HepG2 (cell line): ENCODE measurements at regions not wholly inside any gene's neighbourhood (a gene's known extent, or its start where the extent isn't known, plus 50 kb on each side); places are given as distances from the start of the nearest gene placed in this dataset.

Experiments used
- ATAC-seq: fragments of 200-7000 bp; cut with Tn5 transposase; 3 replicates; pipeline ENCODE4 v1.9.1; 2020; ENCODE audit warnings: mild to moderate bottlenecking, moderate library complexity
- BruUV-seq: library from RNA; stranded (reverse); fragments of 400-500 nt; replicated peaks from 2 replicates; lab custom pipeline; 2021; lab: Mats Ljungman, UMichigan
- CTCF ChIA-PET: fragments of 300-600 bp; formaldehyde crosslinking; extraction: SDS; loops from one replicate; lab custom pipeline; 2021; ENCODE audit warnings: low total read pairs, inconsistent platforms, low intra/inter-chr PET ratio; lab: Yijun Ruan, JAX
- POLR2A ChIA-PET: fragments of 350-600 bp; sonication (Branson Sonifier 250); formaldehyde crosslinking; loops from one replicate; lab custom pipeline; 2020; ENCODE audit warnings: antibody characterized with exemption, inconsistent platforms; lab: Yijun Ruan, JAX
- DNase-seq: peaks from one replicate; pipeline ENCODE4 v3.0.0-alpha.2; 2015; ENCODE audit warnings: low spot score
- FAIRE-seq: peaks from 3 replicates; lab custom pipeline; 2011; peaks lifted over from hg19 to GRCh38; lab: Jason Lieb, UNC
- H2AFZ ChIP-seq: one replicate; pipeline ENCODE4 v1.6.1; 2011; ENCODE audit warnings: low read length, inconsistent platforms
- H3K27ac ChIP-seq: fragments of 300-600 bp; 3 replicates; pipeline ENCODE4 v1.8.0; 2011; ENCODE audit warnings: mixed run types, mild to moderate bottlenecking, mixed read lengths, low read length, inconsistent platforms; ENCODE audit not compliant: insufficient read depth; ENCODE audit errors: extremely low read length
- H3K27me3 ChIP-seq, 2 experiments: fragments of 200-600 bp in 1 of 2; 2 replicates in 1 of 2; 3 replicates in 1 of 2; pipeline versions ENCODE4 v1.6.0 to v1.8.0; 2011; ENCODE audit warnings: low read length in 2 of 2, mild to moderate bottlenecking in 2 of 2, moderate library complexity in 2 of 2, inconsistent platforms in 1 of 2; ENCODE audit not compliant: insufficient read depth in 2 of 2, control insufficient read depth in 1 of 2
- H3K36me3 ChIP-seq, 2 experiments: fragments of 200-600 bp in 1 of 2; replicated peaks in 1 of 2; 2 replicates in 1 of 2; 3 replicates in 1 of 2; pipeline versions ENCODE4 v1.5.1 to v1.8.0; 2011; ENCODE audit warnings: low read length in 2 of 2, inconsistent platforms in 1 of 2; ENCODE audit not compliant: insufficient read depth in 2 of 2, control insufficient read depth in 1 of 2
- H3K4me1 ChIP-seq: 2 replicates; pipeline ENCODE4 v1.5.1; 2012; ENCODE audit warnings: low read length, inconsistent platforms; ENCODE audit not compliant: insufficient read depth
- H3K4me2 ChIP-seq: 2 replicates; pipeline ENCODE4 v1.6.0; 2011; ENCODE audit warnings: low read depth, low read length, inconsistent platforms
- H3K4me3 ChIP-seq, 3 experiments: fragments of 200-600 bp in 1 of 3; sonication (generic), shearing (Covaris generic) in 1 of 3; replicated peaks in 1 of 3; 2 replicates each; pipeline ENCODE4 v1.5.1; 2011 to 2016; ENCODE audit warnings: low read length in 3 of 3, inconsistent platforms in 2 of 3, low read depth in 2 of 3, mild to moderate bottlenecking in 2 of 3, control low read depth in 1 of 3, mixed read lengths in 1 of 3; ENCODE audit not compliant: insufficient read depth in 1 of 3
- H3K79me2 ChIP-seq: one replicate; pipeline ENCODE4 v1.6.1; 2011; ENCODE audit warnings: low read length, inconsistent platforms; ENCODE audit not compliant: insufficient read depth
- H3K9ac ChIP-seq: 2 replicates; pipeline ENCODE4 v1.6.0; 2011; ENCODE audit warnings: mild to moderate bottlenecking, low read depth, low read length, inconsistent platforms; ENCODE audit not compliant: insufficient read depth
- H3K9me3 ChIP-seq: 2 replicates; pipeline ENCODE4 v1.5.1; 2012; ENCODE audit warnings: mild to moderate bottlenecking, low read length
- H4K20me1 ChIP-seq: 2 replicates; pipeline ENCODE4 v1.6.0; 2011; ENCODE audit warnings: inconsistent platforms, mild to moderate bottlenecking, low read length, moderate library complexity; ENCODE audit not compliant: insufficient read depth
- ARNT ChIP-seq: fragments of 450-650 bp; IDR thresholded peaks from 2 replicates; pipeline ENCODE4 v1.6.1; 2017
- CAMTA2 ChIP-seq: sonication (generic); formaldehyde crosslinking; IDR thresholded peaks from 2 replicates; pipeline ENCODE4 v1.4.0; 2020; ENCODE audit warnings: mild to moderate bottlenecking, missing genetic modification reagents, borderline replicate concordance
- FOXA1 ChIP-seq, 2 experiments: fragments of 450-650 bp in 1 of 2; sonication (generic) in 1 of 2; formaldehyde crosslinking in 1 of 2; IDR thresholded peaks; 2 replicates each; pipeline versions ENCODE4 v1.4.0 to v1.6.1; 2016 to 2020; ENCODE audit warnings: missing genetic modification reagents in 1 of 2
- HNF4G ChIP-seq, 2 experiments: sonication (generic) in 1 of 2; formaldehyde crosslinking in 1 of 2; IDR thresholded peaks; 2 replicates each; pipeline versions ENCODE4 v1.4.0 to v1.6.1; 2011 to 2020; ENCODE audit warnings: borderline replicate concordance in 2 of 2, low read depth in 2 of 2, mild to moderate bottlenecking in 2 of 2, low read length in 1 of 2, missing genetic modification reagents in 1 of 2, moderate library complexity in 1 of 2
- NCOR1 ChIP-seq: fragments of 200-600 bp; sonication (generic); IDR thresholded peaks from 2 replicates; pipeline ENCODE4 v1.7.0; 2017; ENCODE audit warnings: antibody characterized with exemption, low read length, borderline replicate concordance
- RBM22 ChIP-seq: fragments of 200-400 bp; formaldehyde crosslinking; optimal IDR thresholded peaks from 2 replicates; pipeline ENCODE3; 2017; ENCODE audit warnings: mild to moderate bottlenecking, low read length, moderate library complexity
- RXRA ChIP-seq: sonication (generic); formaldehyde crosslinking; IDR thresholded peaks from 2 replicates; pipeline ENCODE4 v1.5.1; 2020; ENCODE audit warnings: missing genetic modification reagents
- RXRB ChIP-seq: IDR thresholded peaks from 2 replicates; pipeline ENCODE4 v1.6.1; 2016; ENCODE audit warnings: borderline replicate concordance, missing genetic modification reagents, missing compliant biosample characterization
- TOPORS ChIP-seq: sonication (generic); formaldehyde crosslinking; IDR thresholded peaks from 2 replicates; pipeline ENCODE4 v1.8.0; 2023; ENCODE audit warnings: mild to moderate bottlenecking, missing genetic modification reagents
- ZNF138 ChIP-seq: sonication (generic); formaldehyde crosslinking; IDR thresholded peaks from 2 replicates; pipeline ENCODE4 v1.5.0; 2020; ENCODE audit warnings: mild to moderate bottlenecking, low read depth, missing genetic modification reagents
- ZNF225 ChIP-seq: sonication (generic); formaldehyde crosslinking; IDR thresholded peaks from 2 replicates; pipeline ENCODE4 v1.4.0; 2020; ENCODE audit warnings: mild to moderate bottlenecking, missing genetic modification reagents
- ZNF569 ChIP-seq: sonication (generic); formaldehyde crosslinking; IDR thresholded peaks from 2 replicates; pipeline ENCODE4 v1.5.0; 2020; ENCODE audit warnings: mild to moderate bottlenecking, missing genetic modification reagents, moderate library complexity, borderline replicate concordance
- ZNF841 ChIP-seq: sonication (generic); formaldehyde crosslinking; IDR thresholded peaks from 2 replicates; pipeline ENCODE4 v1.8.1; 2023; ENCODE audit warnings: missing genetic modification reagents, borderline replicate concordance
- whole genome bisulfite sequencing: methylation state at CpG from one replicate; pipeline ENCODE4 v1.1.6; 2017; ENCODE audit warnings: low lambda C conversion rate; 5-methylcytosine and 5-hydroxymethylcytosine counted together
- in situ Hi-C: cut with HindIII; loops from 2 replicates; pipeline ENCODE4 v1.10.0; 2017; ENCODE audit warnings: low pct_unique_long_range_greater_than_20kb; ENCODE audit not compliant: extremely low pct_ligation_motif_present
- intact Hi-C: fragments of 100-400 bp; cut with micrococcal nuclease; formaldehyde crosslinking; loops from one replicate; pipeline ENCODE4 v1.10.0; 2022; ENCODE audit not compliant: unreplicated experiment
- TF ChIP-seq, protein P1 (sequence below): sonication (generic); formaldehyde crosslinking; IDR thresholded peaks from 2 replicates; pipeline ENCODE4 v1.5.1; 2020; ENCODE audit warnings: missing genetic modification reagents, mild to moderate bottlenecking, borderline replicate concordance
- TF ChIP-seq, protein P2 (sequence below): sonication (generic); formaldehyde crosslinking; IDR thresholded peaks from 2 replicates; pipeline ENCODE4 v1.4.0; 2020; ENCODE audit warnings: mild to moderate bottlenecking, missing genetic modification reagents
- TF ChIP-seq, protein P3 (sequence below): sonication (generic); formaldehyde crosslinking; IDR thresholded peaks from 2 replicates; pipeline ENCODE4 v1.8.0; 2022; ENCODE audit warnings: mild to moderate bottlenecking, missing genetic modification reagents, borderline replicate concordance

DNA sequence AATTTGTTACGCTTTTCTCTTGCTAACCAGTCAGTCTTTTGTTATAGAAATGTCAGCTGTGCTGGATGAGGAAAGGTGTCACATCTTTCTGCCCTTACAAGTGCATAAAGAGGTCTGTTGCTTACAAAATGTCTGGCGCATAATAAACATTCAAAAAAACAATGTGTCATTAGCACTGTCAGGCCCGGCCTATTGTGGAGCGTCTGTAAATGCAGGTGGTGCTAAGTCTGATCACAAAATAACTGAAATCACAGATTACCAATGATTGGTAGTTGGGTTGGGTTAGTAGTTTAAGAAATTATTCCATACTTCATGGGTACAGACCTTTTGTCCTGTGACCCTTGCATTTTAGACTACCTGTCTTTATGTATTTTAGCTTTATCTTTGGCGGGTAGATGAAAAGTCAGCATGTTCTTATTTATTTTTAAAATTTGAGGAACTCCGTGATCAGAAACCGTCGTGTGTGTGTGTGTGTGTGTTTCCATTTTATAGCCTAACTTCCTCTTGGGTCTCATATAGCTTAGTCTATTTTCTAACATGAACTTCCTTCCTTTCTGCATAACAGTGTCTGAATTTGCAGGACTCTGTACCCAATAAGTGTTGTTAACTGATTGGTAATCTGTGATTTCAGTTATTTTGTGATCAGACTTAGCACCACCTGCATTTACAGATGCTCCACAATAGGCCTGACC is 88.1 kb upstream of the IFNGR1 start (continued):
- no peak for TF ChIP-seq RXRA
- TF ChIP-seq ZNF841 (CRISPR knock-in tag), result no peak
- TF ChIP-seq RXRB (CRISPR knock-in tag), result no peak
- TF ChIP-seq, all 625 proteins: peak for 0

DNA sequence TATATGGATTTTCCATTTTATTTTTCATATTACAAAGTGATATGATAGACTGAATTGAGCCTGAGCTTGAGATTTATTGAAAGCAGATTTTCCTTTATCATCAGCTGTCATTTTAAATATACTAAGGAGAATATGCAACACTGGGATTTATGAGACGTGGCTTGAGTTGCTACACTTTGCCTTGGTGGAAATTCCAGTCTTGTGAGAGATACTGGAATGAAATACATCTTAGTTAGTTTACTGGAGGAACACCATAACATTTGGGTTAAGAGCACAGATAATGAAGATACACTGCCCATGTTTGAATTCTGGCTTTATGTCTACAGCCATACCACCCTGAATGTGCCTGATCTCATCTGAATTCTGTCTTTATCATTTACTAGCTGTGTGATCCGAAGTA is 86.5 kb upstream of the IFNGR1 start:
- no peaks in the 10 kb centered on the region for H3K36me3 ChIP-seq
- TF ChIP-seq RBM22, result no peak
- TF ChIP-seq FOXA1 (IDR thresholded peaks at IDR 0.05), result no peak
- no peak for TF ChIP-seq FOXA1 (CRISPR knock-in tag; IDR thresholded peaks at IDR 0.05)
- TF ChIP-seq ZNF225 (CRISPR knock-in tag), result no peak
- TF ChIP-seq NCOR1, result no peak
- TF ChIP-seq, protein P1, sequence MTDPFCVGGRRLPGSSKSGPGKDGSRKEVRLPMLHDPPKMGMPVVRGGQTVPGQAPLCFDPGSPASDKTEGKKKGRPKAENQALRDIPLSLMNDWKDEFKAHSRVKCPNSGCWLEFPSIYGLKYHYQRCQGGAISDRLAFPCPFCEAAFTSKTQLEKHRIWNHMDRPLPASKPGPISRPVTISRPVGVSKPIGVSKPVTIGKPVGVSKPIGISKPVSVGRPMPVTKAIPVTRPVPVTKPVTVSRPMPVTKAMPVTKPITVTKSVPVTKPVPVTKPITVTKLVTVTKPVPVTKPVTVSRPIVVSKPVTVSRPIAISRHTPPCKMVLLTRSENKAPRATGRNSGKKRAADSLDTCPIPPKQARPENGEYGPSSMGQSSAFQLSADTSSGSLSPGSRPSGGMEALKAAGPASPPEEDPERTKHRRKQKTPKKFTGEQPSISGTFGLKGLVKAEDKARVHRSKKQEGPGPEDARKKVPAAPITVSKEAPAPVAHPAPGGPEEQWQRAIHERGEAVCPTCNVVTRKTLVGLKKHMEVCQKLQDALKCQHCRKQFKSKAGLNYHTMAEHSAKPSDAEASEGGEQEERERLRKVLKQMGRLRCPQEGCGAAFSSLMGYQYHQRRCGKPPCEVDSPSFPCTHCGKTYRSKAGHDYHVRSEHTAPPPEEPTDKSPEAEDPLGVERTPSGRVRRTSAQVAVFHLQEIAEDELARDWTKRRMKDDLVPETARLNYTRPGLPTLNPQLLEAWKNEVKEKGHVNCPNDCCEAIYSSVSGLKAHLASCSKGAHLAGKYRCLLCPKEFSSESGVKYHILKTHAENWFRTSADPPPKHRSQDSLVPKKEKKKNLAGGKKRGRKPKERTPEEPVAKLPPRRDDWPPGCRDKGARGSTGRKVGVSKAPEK (CRISPR knock-in tag), result no peak
- no peak for TF ChIP-seq ARNT
- no peak for TF ChIP-seq HNF4G (IDR thresholded peaks at IDR 0.05; ENCODE audit: borderline replicate concordance, low read depth, low read length)
- no peak for TF ChIP-seq HNF4G (CRISPR knock-in tag; IDR thresholded peaks at IDR 0.05; ENCODE audit: borderline replicate concordance, low read depth)
- TF ChIP-seq, protein P2, sequence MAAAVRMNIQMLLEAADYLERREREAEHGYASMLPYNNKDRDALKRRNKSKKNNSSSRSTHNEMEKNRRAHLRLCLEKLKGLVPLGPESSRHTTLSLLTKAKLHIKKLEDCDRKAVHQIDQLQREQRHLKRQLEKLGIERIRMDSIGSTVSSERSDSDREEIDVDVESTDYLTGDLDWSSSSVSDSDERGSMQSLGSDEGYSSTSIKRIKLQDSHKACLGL, result no peak
- TF ChIP-seq, protein P3, sequence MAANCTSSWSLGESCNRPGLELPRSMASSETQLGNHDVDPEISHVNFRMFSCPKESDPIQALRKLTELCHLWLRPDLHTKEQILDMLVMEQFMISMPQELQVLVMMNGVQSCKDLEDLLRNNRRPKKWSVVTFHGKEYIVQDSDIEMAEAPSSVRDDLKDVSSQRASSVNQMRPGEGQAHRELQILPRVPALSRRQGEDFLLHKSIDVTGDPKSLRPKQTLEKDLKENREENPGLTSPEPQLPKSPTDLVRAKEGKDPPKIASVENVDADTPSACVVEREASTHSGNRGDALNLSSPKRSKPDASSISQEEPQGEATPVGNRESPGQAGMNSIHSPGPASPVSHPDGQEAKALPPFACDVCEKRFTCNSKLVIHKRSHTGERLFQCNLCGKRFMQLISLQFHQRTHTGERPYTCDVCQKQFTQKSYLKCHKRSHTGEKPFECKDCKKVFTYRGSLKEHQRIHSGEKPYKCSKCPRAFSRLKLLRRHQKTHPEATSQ (CRISPR knock-in tag), result no peak
- TF ChIP-seq CAMTA2 (CRISPR knock-in tag), result no peak
- no peak for TF ChIP-seq ZNF138 (CRISPR knock-in tag)
- no peak for TF ChIP-seq ZNF569
- TF ChIP-seq TOPORS (CRISPR knock-in tag), result no peak
- H3K79me2 ChIP-seq, result no peaks in the 10 kb centered on the region
- no peak overlapping the region for H3K4me3 ChIP-seq
- BruUV-seq, result no TSS peak
- H3K4me2 ChIP-seq, result no peak overlapping the region
- ATAC-seq (no peak), FAIRE-seq (no peak), DNase-seq (no peak)
- no peaks in the 10 kb centered on the region for H4K20me1 ChIP-seq
- intact Hi-C loops (no loop called here), in situ Hi-C loops (no loop called here)
- ChIA-PET POLR2A (no interaction called here), CTCF (no interaction called here)
- no peak overlapping the region for H2AFZ ChIP-seq
- peaks cover 0 to 21% of the 10 kb centered on the region in 2 experiments; a peak in 3 of 5 replicates for H3K27me3 ChIP-seq
- 8% methylated on average over 2 of the region's 2 CpGs for WGBS
- H3K9me3 ChIP-seq, result no peaks in the 10 kb centered on the region
- no peak overlapping the region for H3K27ac ChIP-seq
- peaks cover 19% of the 10 kb centered on the region for H3K4me1 ChIP-seq
- no peak overlapping the region for H3K9ac ChIP-seq
